ENCODE measurements at regions not wholly inside any gene's neighbourhood (a gene's known extent, or its start where the extent isn't known, plus 50 kb on each side); places are given as distances from the start of the nearest gene placed in this dataset.
"Not testable (repeated sequence)": the region's sequence is repeated elsewhere in the genome, so short reads cannot be mapped to it uniquely, and the experiment has no call there.

- DNase-seq (ENCODE audit: low read depth in 1 of 2, low spot score in 2 of 2), result no peak
- Histone ChIP-seq H3K27ac (no peak overlapping the region), H3K4me3 (no peak overlapping the region), H3K27me3 (replicated peaks) (no peaks in the 10 kb centered on the region), H3K4me1 (replicated peaks) (no peaks in the 10 kb centered on the region), H3K9me3 (replicated peaks) (no peaks in the 10 kb centered on the region), H3K36me3 (no peaks in the 10 kb centered on the region)
Observed at GRCh38 chr6:100096341-100096740, 102.3 kb upstream of the MCHR2 start.

GRCh38 chr6:100093405-100093804 lies 99.4 kb upstream of the MCHR2 start:
- no peak overlapping the region for H3K27ac ChIP-seq
- no peaks in the 10 kb centered on the region for H3K9me3 ChIP-seq (replicated peaks)
- no peaks in the 10 kb centered on the region for H3K36me3 ChIP-seq
- no peak for DNase-seq (ENCODE audit: low read depth in 1 of 2, low spot score in 2 of 2)
- peaks cover 25% of the 10 kb centered on the region for H3K4me1 ChIP-seq (replicated peaks)
- no peaks in the 10 kb centered on the region for H3K27me3 ChIP-seq (replicated peaks)
- no peak overlapping the region for H3K4me3 ChIP-seq

- DNase-seq (ENCODE audit: low read depth in 1 of 2, low spot score in 2 of 2), result peak in 1 of 2 experiments; percentile 68
- Histone ChIP-seq H3K27me3 (replicated peaks) (no peaks in the 10 kb centered on the region), H3K27ac (peak overlapping the region; percentile 66), H3K4me3 (no peak overlapping the region), H3K9me3 (replicated peaks) (no peaks in the 10 kb centered on the region), H3K4me1 (replicated peaks) (peaks cover 44% of the 10 kb centered on the region), H3K36me3 (no peaks in the 10 kb centered on the region)
Observed at GRCh38 chr6:100088009-100088408, 94.0 kb upstream of the MCHR2 start.

GRCh38 chr6:100084991-100085364 lies 91.0 kb upstream of the MCHR2 start:
- Histone ChIP-seq H3K27ac (peak overlapping the region; percentile 37), H3K27me3 (replicated peaks) (no peaks in the 10 kb centered on the region), H3K9me3 (replicated peaks) (no peaks in the 10 kb centered on the region), H3K4me3 (no peak overlapping the region), H3K4me1 (replicated peaks) (peaks cover 35% of the 10 kb centered on the region), H3K36me3 (no peaks in the 10 kb centered on the region)
- no peak for DNase-seq (ENCODE audit: low read depth in 1 of 2, low spot score in 2 of 2)

- no peaks in the 10 kb centered on the region for H3K36me3 ChIP-seq
- DNase-seq (ENCODE audit: low read depth in 1 of 2, low spot score in 2 of 2), result peak in 1 of 2 experiments; percentile 44
- H3K4me3 ChIP-seq, result no peak overlapping the region
- H3K9me3 ChIP-seq (replicated peaks), result no peaks in the 10 kb centered on the region
- peaks cover 29% of the 10 kb centered on the region for H3K4me1 ChIP-seq (replicated peaks)
- H3K27me3 ChIP-seq (replicated peaks), result no peaks in the 10 kb centered on the region
- peak overlapping the region; percentile 37 for H3K27ac ChIP-seq
Observed at GRCh38 chr6:100084316-100084990, 90.4 kb upstream of the MCHR2 start.

GRCh38 chr6:100078509-100078908 lies 84.5 kb upstream of the MCHR2 start:
- DNase-seq (ENCODE audit: low read depth in 1 of 2, low spot score in 2 of 2), result peak; percentile 43 to 48
- H3K4me1 ChIP-seq (replicated peaks), result 0 out of 2 replicates have a peak, but pooled peaks cover 4% of the 10 kb centered on the region
- no peaks in the 10 kb centered on the region for H3K36me3 ChIP-seq
- H3K27me3 ChIP-seq (replicated peaks), result peaks cover 21% of the 10 kb centered on the region
- H3K27ac ChIP-seq, result no peak overlapping the region
- no peak overlapping the region for H3K4me3 ChIP-seq
- no peaks in the 10 kb centered on the region for H3K9me3 ChIP-seq (replicated peaks)

GRCh38 chr6:100065348-100065747 lies 71.3 kb upstream of the MCHR2 start:
- Histone ChIP-seq H3K36me3 (no peaks in the 10 kb centered on the region), H3K4me3 (no peak overlapping the region), H3K9me3 (replicated peaks) (no peaks in the 10 kb centered on the region), H3K27ac (no peak overlapping the region), H3K27me3 (replicated peaks) (peaks cover 4% of the 10 kb centered on the region; the same call in 1 of the 2 replicates), H3K4me1 (replicated peaks) (no peaks in the 10 kb centered on the region)
- DNase-seq (ENCODE audit: low read depth in 1 of 2, low spot score in 2 of 2), result no peak

- H3K27me3 ChIP-seq (replicated peaks), result peaks cover 7% of the 10 kb centered on the region; the same call in 1 of the 2 replicates
- H3K36me3 ChIP-seq, result no peaks in the 10 kb centered on the region
- H3K4me1 ChIP-seq (replicated peaks), result no peaks in the 10 kb centered on the region
- H3K9me3 ChIP-seq (replicated peaks), result no peaks in the 10 kb centered on the region
- no peak for DNase-seq (ENCODE audit: low read depth in 1 of 2, low spot score in 2 of 2)
- H3K27ac ChIP-seq, result no peak overlapping the region
- no peak overlapping the region for H3K4me3 ChIP-seq
Observed at GRCh38 chr6:100062621-100063020, 68.6 kb upstream of the MCHR2 start.

GRCh38 chr6:100057941-100058340 lies 63.9 kb upstream of the MCHR2 start:
- H3K36me3 ChIP-seq, result no peaks in the 10 kb centered on the region
- no peaks in the 10 kb centered on the region for H3K4me1 ChIP-seq (replicated peaks)
- H3K27ac ChIP-seq, result no peak overlapping the region
- DNase-seq (ENCODE audit: low read depth in 1 of 2, low spot score in 2 of 2), result no peak
- no peak overlapping the region for H3K4me3 ChIP-seq
- peaks cover 7% of the 10 kb centered on the region; the same call in 1 of the 2 replicates for H3K27me3 ChIP-seq (replicated peaks)
- no peaks in the 10 kb centered on the region for H3K9me3 ChIP-seq (replicated peaks)

GRCh38 chr6:100050550-100050949 lies 56.5 kb upstream of the MCHR2 start:
- no peaks in the 10 kb centered on the region for H3K9me3 ChIP-seq (replicated peaks)
- no peak for DNase-seq (ENCODE audit: low read depth in 1 of 2, low spot score in 2 of 2)
- H3K36me3 ChIP-seq, result no peaks in the 10 kb centered on the region
- H3K27ac ChIP-seq, result no peak overlapping the region
- H3K4me1 ChIP-seq (replicated peaks), result no peaks in the 10 kb centered on the region
- H3K27me3 ChIP-seq (replicated peaks), result no peaks in the 10 kb centered on the region
- H3K4me3 ChIP-seq, result no peak overlapping the region

GRCh38 chr6:100043961-100044360 lies 49.9 kb upstream of the MCHR2 start:
- H3K27me3 ChIP-seq (replicated peaks); H3K4me1 ChIP-seq (replicated peaks); H3K4me3 ChIP-seq; H3K36me3 ChIP-seq; H3K9me3 ChIP-seq (replicated peaks); DNase-seq (ENCODE audit: low read depth in 1 of 2, low spot score in 2 of 2); H3K27ac ChIP-seq: not testable (repeated sequence)
